GM12892 (cell line): ENCODE measurements at regions not wholly inside any gene's neighbourhood (a gene's known extent, or its start where the extent isn't known, plus 50 kb on each side); places are given as distances from the start of the nearest gene placed in this dataset.

Experiments
- POLR2A ChIP-seq: IDR thresholded peaks from 2 replicates; pipeline ENCODE4 v1.6.1; 2011; ENCODE audit warnings: low read depth, low read length, control low read depth
- TAF1 ChIP-seq: IDR thresholded peaks from 2 replicates; pipeline ENCODE4 v1.6.1; 2011; ENCODE audit warnings: low read depth, mild to moderate bottlenecking, control low read depth, low read length, borderline replicate concordance

DNA sequence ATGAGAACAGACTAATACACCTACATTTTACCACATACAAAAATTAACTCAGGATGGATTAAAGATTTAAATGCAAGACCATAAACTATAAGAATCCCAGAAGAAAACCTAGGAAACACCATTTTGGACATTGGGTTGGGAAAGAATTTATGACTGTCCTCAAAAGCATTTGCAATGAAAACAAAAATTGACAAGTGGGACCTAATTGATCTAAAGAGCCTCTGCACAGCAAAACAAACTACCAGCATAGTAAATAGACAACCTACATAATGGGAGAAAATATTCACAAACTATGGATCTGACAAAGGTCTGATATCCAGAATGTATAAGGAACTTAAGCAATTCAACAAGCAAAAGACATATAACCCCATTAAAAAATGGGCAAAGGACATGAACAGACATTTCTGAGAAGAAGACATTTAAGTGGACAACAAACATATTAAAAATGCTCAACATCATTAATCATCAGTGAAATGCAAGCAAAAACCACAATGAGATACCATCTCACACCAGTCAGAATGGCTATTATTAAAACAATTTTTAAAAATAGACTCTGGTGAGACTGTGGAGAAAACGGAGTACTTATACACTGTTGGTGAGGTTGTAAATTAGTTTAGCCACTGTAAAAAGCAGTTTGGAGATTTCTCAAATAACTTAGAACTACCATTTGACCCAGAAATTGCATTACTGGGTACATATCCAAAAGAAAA lies 221.7 kb upstream of the DIPK2B start:
- TF ChIP-seq POLR2A (no peak), TAF1 (no peak)
